Stimulated activated CD4-positive, alpha-beta T cell treated with anti-CD3 and anti-CD28 coated beads, TNF-alpha, amount 100 ng/mL, for 1 hour (primary cell): ENCODE measurements at regions not wholly inside any gene's neighbourhood (a gene's known extent, or its start where the extent isn't known, plus 50 kb on each side); places are given as distances from the start of the nearest gene placed in this dataset.
"Not testable (repeated sequence)": the region's sequence is repeated elsewhere in the genome, so short reads cannot be mapped to it uniquely, and the experiment has no call there.

Source experiments
- DNase-seq, 3 donors: peaks; one replicate each; pipeline ENCODE4 v3.0.0-alpha.2; 2020; ENCODE audit warnings: low read depth in 3 of 3, low spot score in 1 of 3

DNA sequence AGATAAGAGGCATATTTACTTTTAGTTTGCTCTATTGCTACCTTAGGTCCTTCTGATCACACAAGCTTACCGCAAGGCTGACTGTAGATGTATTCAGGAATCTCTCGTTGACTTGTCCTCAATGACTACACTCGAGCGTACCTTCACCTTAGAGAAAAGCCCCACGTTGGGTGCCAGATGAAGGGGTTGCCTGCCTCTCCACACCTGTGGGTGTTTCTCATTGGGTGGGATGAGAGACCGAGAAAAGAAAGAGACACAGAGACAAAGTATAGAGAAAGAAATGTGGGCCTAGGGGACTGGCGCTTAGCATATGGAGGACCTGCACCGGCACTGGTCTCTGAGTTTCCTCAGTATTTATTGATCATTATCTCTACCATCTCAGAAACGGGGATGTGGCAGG is 51.8 kb downstream of the ASCL4 start:
- DNase-seq = no peak

DNA sequence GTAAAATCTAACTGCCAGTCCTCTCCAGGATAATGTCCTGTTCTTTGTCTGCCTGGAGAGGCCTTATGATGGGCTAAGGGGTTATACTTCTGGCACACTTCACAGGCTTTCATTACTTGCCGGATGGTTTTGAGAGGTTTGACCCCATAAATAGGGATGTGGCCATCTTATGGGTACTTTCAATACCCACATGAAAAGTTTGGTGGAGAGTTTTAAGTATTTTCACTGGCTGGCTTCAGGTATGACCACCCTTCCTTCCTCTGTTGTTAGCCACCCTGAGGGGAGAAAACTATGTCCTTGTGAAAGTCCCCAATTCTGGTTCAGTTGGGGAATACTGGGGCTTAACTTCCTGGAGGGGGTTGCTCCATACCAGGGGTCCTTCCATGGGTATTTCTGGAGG is 54.8 kb downstream of the ASCL4 start:
- no peak for DNase-seq

DNA sequence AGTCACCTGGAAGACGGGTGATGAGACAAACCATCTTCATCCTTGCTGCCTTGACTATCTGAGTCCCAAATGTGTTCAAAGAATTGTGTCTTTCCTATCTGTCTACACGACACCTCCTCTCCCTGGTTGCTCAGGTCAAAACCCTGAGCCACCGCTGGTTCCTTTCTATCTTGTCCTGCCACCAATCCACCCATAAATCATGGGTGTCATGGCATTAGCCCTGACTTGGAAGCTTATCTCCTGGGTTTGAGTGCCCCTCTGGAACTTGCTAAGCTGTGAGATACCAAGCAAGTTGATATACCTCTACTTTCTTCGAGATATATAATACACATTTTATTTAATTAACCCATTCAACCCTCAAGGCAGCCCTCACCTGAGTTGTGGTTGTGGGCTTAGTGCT is 57.9 kb downstream of the ASCL4 start:
- DNase-seq = no peak

DNA sequence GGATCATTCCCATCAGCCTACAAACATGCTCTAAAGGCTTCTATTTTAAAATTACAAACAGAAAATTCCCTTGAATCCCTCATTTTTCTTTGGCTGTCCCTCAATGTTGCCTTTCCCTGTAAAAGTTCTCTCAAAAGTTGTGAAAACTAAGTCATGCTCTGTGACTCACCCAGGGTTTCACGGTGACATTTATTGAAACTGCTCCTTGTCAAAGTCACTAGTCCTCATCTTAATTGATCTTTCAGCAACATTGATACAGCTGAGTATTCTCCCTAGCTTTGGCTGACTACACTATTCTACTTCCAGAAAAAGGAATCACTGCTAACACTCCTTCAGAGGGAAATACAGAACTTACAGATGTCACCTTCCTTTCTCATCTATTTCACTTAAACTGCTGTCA is 65.7 kb downstream of the ASCL4 start:
- no peak for DNase-seq

DNA sequence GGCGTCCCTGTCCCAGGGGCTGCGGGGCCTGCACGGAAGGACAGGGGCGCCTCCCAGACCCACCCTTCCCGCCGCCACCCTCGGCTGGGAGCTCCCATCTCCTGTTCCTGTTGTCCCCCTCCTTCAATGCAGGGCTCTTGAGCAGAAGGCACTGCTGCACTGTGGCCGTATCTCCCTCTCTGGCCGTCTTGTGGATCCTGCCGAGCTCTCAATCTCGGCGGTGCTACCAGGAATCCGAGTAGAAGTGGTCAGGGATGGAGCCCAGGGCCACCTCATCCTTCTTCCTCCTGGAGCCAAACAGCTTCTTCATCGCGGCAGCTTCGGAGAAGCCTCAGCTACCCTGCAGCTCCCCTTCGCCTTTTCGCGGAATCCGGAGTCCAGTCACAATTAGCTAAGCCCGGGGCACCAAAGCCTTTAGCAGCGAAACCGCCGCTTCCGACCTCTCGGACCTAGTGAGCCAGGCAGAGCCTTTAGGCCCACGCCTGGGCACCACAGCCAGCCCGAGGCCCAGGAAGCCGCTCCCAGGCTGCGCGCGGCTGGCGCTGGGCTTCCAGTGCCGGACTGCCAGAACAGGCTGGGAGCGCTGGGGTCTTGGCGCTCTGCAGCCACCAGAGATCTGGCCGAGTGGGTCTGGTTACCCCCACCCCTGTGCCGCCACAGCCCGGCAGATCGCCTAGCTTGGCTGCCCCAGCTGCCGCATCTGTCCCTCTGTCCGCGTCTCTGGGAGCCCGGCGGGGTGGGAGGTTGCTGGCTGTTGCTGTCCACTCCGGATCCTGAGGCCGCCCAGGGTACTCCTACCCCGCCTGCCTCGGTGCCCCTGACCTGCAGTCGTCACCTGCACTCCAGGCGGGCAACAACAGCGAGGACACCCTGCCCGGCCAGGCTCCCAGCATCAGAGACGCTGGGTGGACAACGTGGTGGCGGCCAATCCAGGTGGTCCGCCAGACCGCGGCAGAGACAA is 69.1 kb downstream of the ASCL4 start:
- no peak for DNase-seq

DNA sequence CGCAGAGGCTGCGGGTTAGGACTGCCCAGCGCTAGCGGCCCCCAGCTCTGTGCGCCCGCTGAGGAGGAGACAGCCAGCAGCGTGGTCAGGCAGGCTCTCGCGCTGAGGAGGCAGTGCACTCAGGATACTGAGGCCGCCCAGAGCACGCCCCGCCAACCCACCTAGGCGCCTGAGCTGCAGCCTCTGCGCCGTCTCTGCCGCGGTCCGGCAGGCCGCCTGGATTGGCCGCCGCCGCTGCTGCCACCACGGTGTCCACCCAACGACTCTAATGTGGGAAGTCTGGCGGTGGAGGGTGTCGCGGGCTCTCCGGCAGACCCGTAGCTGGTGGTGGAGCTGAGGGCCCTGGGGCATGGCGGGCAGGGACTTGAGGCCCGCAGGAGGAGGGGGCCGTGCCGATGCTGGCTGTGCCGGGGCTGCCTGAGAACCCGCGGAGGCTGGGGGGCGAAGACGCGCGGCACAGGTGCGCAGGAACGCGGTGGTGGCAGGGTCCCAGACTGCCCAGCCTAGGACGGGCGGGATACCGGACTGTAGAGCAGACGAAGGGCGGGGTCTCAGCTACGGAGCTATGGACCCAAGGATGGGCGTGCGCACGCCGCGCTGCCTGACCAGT is 69.9 kb downstream of the ASCL4 start:
- DNase-seq = no peak

DNA sequence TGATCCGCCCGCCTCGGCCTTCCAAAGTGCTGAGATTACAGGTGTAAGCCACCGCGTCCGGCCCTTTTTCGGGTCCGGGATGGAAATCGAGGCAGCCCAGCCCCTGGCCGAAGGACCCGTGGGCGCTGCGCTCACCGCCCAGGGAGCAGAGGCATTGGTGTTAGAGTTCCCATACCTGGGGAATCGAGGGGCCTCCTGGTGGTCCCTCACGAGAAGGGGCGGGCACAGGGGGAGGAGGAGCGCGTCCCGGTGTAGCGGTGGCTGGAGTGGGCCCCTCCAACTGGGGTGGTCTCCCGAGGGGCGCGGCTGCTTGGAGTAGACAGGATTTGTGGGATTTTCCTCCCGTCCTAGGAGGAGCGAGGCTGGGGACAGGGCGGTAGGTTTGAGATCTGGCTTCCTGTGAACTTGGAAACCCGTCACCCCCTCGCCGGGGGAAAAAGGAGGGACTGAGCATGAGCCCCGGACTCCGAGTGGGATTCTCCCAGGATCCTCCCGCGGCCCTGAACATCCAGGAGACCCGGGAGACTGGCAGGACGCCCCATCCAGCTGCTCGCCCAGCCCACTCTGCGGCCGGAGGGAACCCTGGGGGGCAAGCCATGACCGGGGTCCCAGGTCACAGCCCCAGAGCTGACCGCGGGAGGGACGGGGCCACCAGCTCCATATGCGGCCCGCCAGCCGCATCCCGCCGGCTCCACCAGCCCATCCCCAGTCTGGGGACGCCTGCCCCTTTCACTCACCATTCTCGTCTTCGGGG is 70.9 kb downstream of the ASCL4 start:
- no peak for DNase-seq

DNA sequence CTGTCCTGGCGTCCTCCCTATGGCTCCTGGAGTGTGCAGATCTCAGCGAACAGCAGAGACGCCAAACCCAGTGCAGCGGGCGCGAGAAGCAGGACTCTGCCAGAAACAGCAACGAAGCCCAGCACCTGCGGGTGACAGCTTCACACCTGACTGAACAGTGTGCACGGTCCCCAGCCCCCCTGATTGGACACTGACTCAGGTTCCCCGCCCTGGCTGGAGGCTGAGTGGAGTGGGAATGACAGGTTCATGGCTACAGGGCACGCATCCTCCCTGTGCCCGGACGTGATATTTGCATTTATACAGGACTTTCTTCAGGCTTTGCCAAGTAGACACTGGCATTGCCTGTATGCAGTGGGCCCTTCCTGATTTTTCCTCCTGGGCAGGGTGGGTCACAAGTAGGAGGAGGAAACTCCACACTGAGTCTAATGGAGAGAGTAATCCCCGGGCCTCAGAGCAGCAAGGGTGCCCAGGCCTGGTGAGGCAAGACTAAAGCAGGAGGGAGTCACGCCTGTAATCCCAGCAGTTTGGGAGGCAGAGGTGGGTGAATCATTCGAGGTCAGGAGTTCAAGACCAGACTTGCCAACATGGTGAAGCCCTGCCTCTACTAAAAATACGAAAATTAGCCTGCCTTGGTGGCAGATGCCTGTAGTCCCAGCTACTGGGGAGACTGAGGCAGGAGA is 71.6 kb downstream of the ASCL4 start:
- no peak for DNase-seq

DNA sequence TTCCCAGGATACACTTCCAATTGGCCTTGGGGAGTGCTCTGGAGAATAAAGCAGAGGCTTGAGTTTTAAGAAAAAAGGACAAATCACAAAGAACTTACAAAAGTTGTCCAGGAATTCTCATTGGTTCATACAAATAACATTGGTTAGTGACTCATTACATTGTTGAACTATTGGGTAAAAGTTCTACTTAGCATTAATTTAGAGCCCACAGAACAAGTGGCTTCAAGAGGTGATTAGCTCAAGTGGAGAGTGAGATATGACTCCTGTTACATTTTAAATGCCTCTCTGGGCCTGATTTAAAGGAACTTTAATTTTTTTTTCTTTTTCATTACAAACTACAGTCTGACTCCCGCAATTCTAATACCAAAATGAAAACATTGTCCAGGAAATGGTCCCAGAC is 72.9 kb downstream of the ASCL4 start:
- no peak for DNase-seq

DNA sequence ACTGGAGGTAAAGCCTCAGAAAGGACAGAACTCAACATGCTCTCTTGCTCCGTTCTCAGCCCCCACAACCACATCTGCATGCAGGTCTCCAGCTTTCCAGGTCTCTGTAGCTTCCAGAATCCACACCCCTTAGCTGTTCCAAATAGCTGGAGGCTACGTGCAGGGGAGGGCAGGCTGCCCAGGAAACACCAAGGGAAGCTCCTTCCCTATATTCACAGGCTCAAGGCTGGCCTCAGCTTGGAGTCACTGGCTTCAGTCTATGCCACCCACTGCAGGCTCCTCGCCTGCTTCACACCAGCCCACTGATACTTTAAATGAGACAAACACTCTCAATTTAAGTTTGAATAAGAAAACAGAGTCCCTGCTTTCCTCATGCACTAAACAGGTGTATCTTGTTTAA is 73.3 kb downstream of the ASCL4 start:
- no peak for DNase-seq

DNA sequence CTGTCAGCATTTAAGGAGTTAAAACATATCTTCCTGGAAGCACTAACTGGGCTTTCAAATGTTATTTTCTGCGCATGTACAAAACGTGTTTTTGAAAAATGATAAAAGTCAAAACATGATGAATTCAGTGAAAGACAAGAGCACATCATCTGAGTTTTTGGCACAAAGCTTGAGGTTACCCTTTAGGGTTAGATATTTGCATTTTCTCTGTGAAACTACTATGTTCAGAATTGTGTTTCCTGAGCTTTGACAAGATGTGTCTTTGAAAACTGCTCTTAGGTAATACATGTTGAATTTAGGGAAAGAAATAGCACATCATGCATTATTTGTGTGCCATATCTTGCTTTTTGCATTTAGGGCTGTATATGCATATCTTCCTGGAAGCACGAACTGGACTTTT is 79.0 kb downstream of the ASCL4 start:
- DNase-seq = no peak

DNA sequence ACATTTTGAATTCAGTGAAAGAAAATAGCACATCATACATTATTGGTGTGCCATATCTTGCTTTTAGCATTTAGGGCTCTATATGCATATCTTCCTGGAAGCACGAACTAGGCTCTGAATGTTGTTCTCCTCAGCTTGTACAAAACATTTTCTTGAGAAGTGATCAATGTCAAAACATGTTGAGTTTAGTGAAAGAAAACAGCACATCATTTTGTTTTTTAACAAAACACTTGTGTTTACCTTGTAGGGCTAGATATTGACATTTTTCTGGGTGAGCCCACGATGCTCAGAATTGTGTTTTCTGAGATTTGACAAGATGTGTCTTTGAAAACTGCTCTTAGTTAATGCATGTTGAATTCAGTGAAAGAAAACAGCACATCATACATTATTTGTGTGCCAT is 81.0 kb downstream of the ASCL4 start:
- no peak for DNase-seq

DNA sequence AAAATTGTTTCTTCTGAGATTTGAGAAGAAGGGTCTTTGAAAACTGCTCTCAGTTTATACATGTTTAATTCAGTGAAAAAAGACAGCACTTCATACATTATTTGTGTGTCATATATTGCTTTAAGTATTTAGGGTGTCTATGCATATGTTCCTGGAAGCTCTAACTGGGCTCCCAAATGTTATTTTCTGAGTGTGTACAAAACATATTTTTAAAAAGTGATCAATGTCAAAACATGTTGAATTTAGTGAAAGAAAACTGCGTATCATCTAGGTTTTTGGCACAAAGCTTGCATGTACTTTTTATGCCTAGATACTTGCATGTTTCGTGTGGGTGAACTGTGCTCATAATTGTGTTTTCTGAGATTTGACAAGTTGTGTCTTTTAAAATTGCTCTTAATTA is 81.6 kb downstream of the ASCL4 start:
- DNase-seq = no peak

DNA sequence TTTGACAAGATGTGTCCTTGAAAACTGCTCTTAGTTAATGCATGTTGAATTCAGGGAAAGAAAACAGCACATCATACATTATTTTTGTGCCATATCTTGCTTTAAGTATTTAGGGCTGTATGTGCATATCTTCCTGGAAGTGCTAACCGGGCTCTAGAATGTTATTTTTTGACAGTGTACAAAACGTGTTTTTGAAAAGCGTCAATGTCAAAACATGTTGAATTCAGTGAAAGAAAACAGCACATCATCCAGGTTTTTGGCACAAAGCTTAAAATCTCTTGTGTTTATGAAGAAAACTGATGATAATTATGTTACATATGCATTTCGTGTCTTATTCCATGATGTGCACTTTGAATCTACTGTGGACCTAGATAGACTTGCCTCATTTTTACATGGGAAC is 82.7 kb downstream of the ASCL4 start:
- DNase-seq = no peak

DNA sequence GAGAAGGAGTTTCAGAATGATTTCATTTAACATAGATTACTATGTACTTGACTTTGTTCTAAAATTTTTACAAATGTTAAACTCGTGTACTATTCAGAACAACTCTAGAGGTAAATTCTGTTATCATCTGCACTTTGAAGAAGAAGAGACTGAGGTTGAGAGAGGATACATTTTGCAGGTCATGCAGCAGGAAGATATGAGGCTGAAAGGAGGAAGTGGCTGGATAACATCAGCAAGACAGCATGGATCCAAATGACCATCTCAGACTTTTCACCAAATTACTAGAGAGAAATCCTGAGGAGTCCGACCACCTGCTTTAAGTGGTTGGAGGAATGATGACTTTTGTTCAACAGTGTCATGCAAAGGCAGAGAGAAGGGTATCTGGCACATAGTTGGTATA is 84.9 kb downstream of the ASCL4 start:
- DNase-seq = no peak

DNA sequence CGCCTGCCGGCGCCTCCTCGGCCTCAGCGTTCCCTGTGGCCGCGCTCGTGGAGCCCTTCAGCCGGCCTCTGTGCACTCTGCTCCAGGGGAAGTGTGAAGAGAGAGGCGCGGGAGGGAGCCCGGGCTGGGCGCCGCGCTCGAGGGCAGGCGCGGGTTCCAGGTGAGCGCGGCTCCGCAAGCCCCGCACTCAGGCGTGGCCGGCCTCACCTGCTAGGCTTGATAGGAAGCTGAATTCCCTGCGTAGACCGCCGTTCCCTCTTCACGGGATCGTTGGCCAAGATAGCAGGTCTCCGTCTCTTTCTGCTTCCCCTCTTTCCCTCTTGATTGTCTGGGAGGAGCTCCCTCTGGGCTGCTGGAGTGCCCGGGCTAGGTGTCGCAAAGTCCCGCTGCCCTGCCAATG is 89.7 kb downstream of the ASCL4 start:
- DNase-seq = no peak

DNA sequence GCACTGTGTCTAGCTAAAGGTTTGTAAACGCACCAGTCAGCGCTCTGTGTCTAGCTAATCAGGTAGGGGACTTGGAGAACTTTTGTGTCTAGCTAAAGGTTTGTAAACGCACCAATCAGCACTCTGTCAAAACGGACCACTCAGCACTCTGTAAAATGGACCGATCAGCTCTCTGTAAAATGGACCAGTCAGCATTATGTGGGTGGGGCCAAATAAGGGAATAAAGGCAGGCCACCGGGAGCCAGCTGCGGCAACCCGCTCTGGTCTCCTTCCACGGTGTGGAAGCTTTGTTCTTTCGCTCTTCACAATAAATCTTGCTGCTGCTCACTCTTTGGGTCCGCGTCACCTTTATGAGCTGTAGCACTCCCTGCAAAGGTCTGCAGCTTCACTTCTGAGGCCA is 90.2 kb downstream of the ASCL4 start:
- DNase-seq = not testable (repeated sequence)

DNA sequence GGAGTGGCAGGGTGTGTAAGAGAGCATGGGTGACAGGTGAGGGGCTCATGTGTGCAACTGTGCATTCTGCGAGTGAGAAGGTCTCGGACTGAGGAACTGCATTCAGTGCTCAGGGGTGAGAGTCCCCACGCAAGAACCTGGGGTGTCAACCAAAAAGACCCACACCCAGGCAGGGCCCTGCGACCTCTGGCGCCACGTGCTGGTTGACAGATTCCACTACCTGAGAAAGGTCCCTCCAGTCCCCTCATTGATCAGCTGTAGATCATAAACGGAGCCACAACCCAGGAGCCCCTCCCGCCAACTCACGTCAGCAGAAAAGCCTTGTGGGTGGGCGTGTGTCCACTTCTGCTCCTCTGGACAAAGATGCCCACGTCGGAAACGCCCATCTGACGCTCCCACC is 98.7 kb downstream of the ASCL4 start:
- no peak for DNase-seq

DNA sequence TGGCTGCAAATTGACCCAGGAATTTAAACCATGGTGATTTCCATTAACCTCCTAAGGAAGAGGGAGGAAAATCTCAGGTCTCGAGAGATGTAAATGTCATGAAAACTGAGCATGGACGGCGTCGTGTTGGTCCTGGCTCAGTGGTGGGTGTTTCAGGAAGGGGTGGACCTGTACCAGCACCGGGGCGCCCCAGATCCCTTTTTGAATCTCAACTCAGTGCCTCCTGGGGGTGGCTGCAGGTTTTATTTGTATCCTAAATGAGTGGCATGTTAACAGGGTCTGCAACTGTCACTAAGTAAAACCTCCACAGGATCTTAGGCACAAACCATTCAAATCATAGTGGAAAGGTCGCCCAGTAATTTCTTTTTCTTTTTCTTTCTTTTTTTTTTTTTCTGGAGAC is 101.3 kb downstream of the ASCL4 start:
- DNase-seq = no peak

DNA sequence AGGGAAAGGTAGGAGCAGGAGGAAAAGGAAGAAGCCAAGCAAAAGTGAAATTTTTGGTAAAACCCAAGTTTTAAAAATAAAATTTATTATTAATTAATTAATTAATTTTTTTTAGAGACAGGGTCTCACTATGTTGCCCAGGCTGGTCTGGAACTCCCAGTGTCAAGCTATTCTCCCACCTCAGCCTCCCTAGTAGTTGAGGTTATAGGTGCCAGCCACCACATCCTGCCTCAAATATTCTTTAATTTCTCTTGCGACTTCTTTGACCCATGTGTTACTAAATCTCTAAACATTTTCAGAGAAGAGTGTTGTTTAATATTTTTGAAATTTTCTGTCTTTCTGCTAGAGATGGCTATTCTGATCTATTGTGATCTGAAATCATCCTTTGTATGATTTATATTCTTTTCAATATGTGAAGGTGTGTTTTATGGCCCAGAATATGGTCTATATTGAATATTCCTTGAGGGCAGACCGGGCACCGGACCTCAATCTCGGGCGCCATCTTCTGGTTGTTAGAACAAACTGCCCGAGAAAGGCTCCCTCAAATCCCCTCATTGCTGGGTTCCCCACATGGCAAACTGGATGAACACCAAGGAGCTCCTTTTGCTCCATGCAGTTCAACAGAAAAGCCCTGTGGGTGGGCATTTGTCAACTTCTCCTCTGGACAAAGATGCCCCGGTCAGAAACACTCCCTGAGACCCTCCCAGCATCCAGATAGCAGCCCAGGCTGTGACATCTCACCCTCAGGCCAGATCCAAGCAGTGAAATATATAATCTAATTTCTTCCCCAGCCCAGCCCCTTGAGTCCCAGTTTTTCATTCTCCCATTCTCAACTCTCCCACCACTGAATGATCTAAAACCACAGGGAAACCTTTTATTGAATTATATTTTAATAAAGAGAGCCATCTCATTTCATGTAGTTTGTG is 110.5 kb downstream of the ASCL4 start:
- DNase-seq = peak in 1 of 3 donors; percentile 7
